Kidney (tissue), 13 donors: ENCODE measurements at regions not wholly inside any gene's neighbourhood (a gene's known extent, or its start where the extent isn't known, plus 50 kb on each side); places are given as distances from the start of the nearest gene placed in this dataset.
A peak's percentile ranks its signal among the peaks of the same experiment; 100 is the strongest.

Experiments
- DNase-seq, 5 donors: peaks; one replicate each; pipeline ENCODE4 v3.0.0-alpha.2; 2013 to 2020
- FAIRE-seq: peaks from 2 replicates; lab custom pipeline; 2012; peaks lifted over from hg19 to GRCh38; lab: Jason Lieb, UNC
- H3K27ac ChIP-seq, 2 donors: one replicate each; pipeline ENCODE4 v1.7.0; 2013; ENCODE audit warnings: low read depth in 2 of 2, low read length in 2 of 2, inconsistent platforms in 1 of 2
- H3K27me3 ChIP-seq: one replicate; pipeline ENCODE4 v1.7.1; 2013; ENCODE audit warnings: low read length, inconsistent platforms; ENCODE audit not compliant: control insufficient read depth, insufficient read depth
- H3K36me3 ChIP-seq, 3 donors: one replicate each; pipeline versions ENCODE4 v1.7.0 to v1.7.1; 2013; ENCODE audit warnings: low read length in 3 of 3, control low read depth in 1 of 3, inconsistent platforms in 1 of 3; ENCODE audit not compliant: insufficient read depth in 3 of 3, control insufficient read depth in 2 of 3
- H3K4me1 ChIP-seq, 3 donors: one replicate each; pipeline versions ENCODE4 v1.7.0 to v1.7.1; 2013; ENCODE audit warnings: low read length in 3 of 3, inconsistent platforms in 1 of 3, low read depth in 1 of 3; ENCODE audit not compliant: control insufficient read depth in 2 of 3, insufficient read depth in 2 of 3
- H3K4me3 ChIP-seq, 3 donors: one replicate each; pipeline versions ENCODE4 v1.7.0 to v1.8.1; 2013; ENCODE audit warnings: low read length in 3 of 3, control low read depth in 1 of 3, inconsistent platforms in 1 of 3
- H3K9ac ChIP-seq, 3 donors: one replicate each; pipeline versions ENCODE4 v1.7.0 to v1.7.1; 2013; ENCODE audit warnings: low read length in 3 of 3, control low read depth in 1 of 3, inconsistent platforms in 1 of 3
- H3K9me3 ChIP-seq, 3 donors: one replicate each; pipeline versions ENCODE4 v1.7.0 to v1.7.1; 2013; ENCODE audit warnings: low read length in 3 of 3, control low read depth in 1 of 3, inconsistent platforms in 1 of 3; ENCODE audit not compliant: control insufficient read depth in 2 of 3, insufficient read depth in 1 of 3
- CTCF ChIP-seq: IDR thresholded peaks from 3 replicates; pipeline ENCODE4 v1.5.1; 2012; ENCODE audit warnings: mild to moderate bottlenecking, moderate library complexity, borderline replicate concordance; ENCODE audit not compliant: insufficient read depth; ENCODE audit errors: extremely low read depth
- intact Hi-C: fragments of 100-400 bp; cut with DNase I; formaldehyde crosslinking; loops from one replicate; pipeline ENCODE4 v1.11.1; 2022
- donor health status: control.
- donor health status: control.
- donor health status: control.
- donor health status: control.
- donor health status: control.
- donor health status: DM: yes; HTN: yes; CAD: no.
- donor health status: Normal renal cell carcinoma (clear cell type).

GRCh38 chr3:106247902-106248684, 379.3 kb upstream of the CBLB start:
- H3K36me3 ChIP-seq: no peaks in the 10 kb centered on the region
- no peak overlapping the region for H3K9ac ChIP-seq
- FAIRE-seq (peak; percentile 19), DNase-seq (peak in 1 of 5 donors; percentile 4)
- H3K27ac ChIP-seq: no peak overlapping the region
- intact Hi-C loops: no loop called here
- no peak overlapping the region for H3K4me3 ChIP-seq
- TF ChIP-seq CTCF: no peak
- no peaks in the 10 kb centered on the region for H3K4me1 ChIP-seq
- peaks cover 0 to 7% (median 0%) of the 10 kb centered on the region in 3 donors for H3K9me3 ChIP-seq
- no peaks in the 10 kb centered on the region for H3K27me3 ChIP-seq

GRCh38 chr3:106249159-106249558, 380.3 kb upstream of the CBLB start:
- Histone ChIP-seq H3K4me3 (no peak overlapping the region), H3K9me3 (peaks cover 0 to 7% (median 0%) of the 10 kb centered on the region in 3 donors), H3K9ac (no peak overlapping the region), H3K4me1 (no peaks in the 10 kb centered on the region), H3K27ac (no peak overlapping the region), H3K27me3 (no peaks in the 10 kb centered on the region), H3K36me3 (no peaks in the 10 kb centered on the region)
- FAIRE-seq: no peak
- intact Hi-C loops: no loop called here
- no peak for DNase-seq
- TF ChIP-seq CTCF: no peak

- intact Hi-C loops: no loop called here
- no peak overlapping the region for H3K4me3 ChIP-seq
- DNase-seq: no peak
- no peak for TF ChIP-seq CTCF
- peaks cover 0 to 7% (median 0%) of the 10 kb centered on the region in 3 donors for H3K9me3 ChIP-seq
- H3K27ac ChIP-seq: no peak overlapping the region
- H3K4me1 ChIP-seq: no peaks in the 10 kb centered on the region
- H3K27me3 ChIP-seq: no peaks in the 10 kb centered on the region
- FAIRE-seq: no peak
- no peak overlapping the region for H3K9ac ChIP-seq
- no peaks in the 10 kb centered on the region for H3K36me3 ChIP-seq
Measured at GRCh38 chr3:106249981-106250380, 381.2 kb upstream of the CBLB start.
